ENCODE measurements at regions not wholly inside any gene's neighbourhood (a gene's known extent, or its start where the extent isn't known, plus 50 kb on each side); places are given as distances from the start of the nearest gene placed in this dataset.
"Not testable (repeated sequence)": the region's sequence is repeated elsewhere in the genome, so short reads cannot be mapped to it uniquely, and the experiment has no call there.

GRCh38 chr12:46548605-46549071 lies 176.1 kb upstream of the SLC38A2 start:
- ChIA-PET POLR2A (ENCODE audit: low non-redundant PET) (interaction anchor here (0.6 to 0.9 kb wide), 3 partner anchors 108 to 162 kb away, joined by 3 to 4 read pairs (median 3); no protein-coding TSS in a partner anchor), CTCF (no interaction called here)
- DNase-seq (ENCODE audit: low spot score): peak; percentile 67
- no peaks in the 10 kb centered on the region for H3K9me3 ChIP-seq (ENCODE audit: low read depth, low read length, poor library complexity, severe bottlenecking)
- intact Hi-C loops (cut with micrococcal nuclease; ENCODE audit: unreplicated experiment): loop anchor here (2.0 to 5.0 kb wide), 2 partner anchors 71 to 176 kb away; partner anchors contain the start of gene SLC38A2
- no peaks in the 10 kb centered on the region for H3K27me3 ChIP-seq (replicated peaks; ENCODE audit: insufficient read depth, low read depth, low read length, poor library complexity)
- peak overlapping the region; percentile 87 for H3K27ac ChIP-seq (ENCODE audit: low read depth, low read length, poor library complexity, severe bottlenecking)
- peaks cover 68% of the 10 kb centered on the region for H3K4me1 ChIP-seq (ENCODE audit: insufficient read depth, low read length, poor library complexity, severe bottlenecking)
- H3K4me3 ChIP-seq (ENCODE audit: low read depth, low read length, poor library complexity, severe bottlenecking): no peak overlapping the region
- TF ChIP-seq CTCF (conservative IDR thresholded peaks at IDR 0.05; ENCODE audit: low read depth, low read length) (no peak), EZH2 (IDR thresholded peaks at IDR 0.05; ENCODE audit: borderline replicate concordance, low read depth, low read length, poor library complexity, severe bottlenecking) (no peak)
- BruUV-seq (replicated peaks): no TSS peak
- H3K36me3 ChIP-seq (ENCODE audit: insufficient read depth, low read length, poor library complexity, severe bottlenecking): no peaks in the 10 kb centered on the region

GRCh38 chr12:46547421-46548354 lies 175.1 kb upstream of the SLC38A2 start:
- TF ChIP-seq EZH2 (IDR thresholded peaks at IDR 0.05; ENCODE audit: borderline replicate concordance, low read depth, low read length, poor library complexity, severe bottlenecking) (no peak), CTCF (conservative IDR thresholded peaks at IDR 0.05; ENCODE audit: low read depth, low read length) (no peak)
- DNase-seq (ENCODE audit: low spot score): peak; percentile 84
- ChIA-PET POLR2A (ENCODE audit: low non-redundant PET) (no interaction called here), CTCF (no interaction called here)
- Histone ChIP-seq H3K27me3 (replicated peaks; ENCODE audit: insufficient read depth, low read depth, low read length, poor library complexity) (no peaks in the 10 kb centered on the region), H3K27ac (ENCODE audit: low read depth, low read length, poor library complexity, severe bottlenecking) (peak overlapping the region; percentile 87), H3K36me3 (ENCODE audit: insufficient read depth, low read length, poor library complexity, severe bottlenecking) (no peaks in the 10 kb centered on the region), H3K4me3 (ENCODE audit: low read depth, low read length, poor library complexity, severe bottlenecking) (no peak overlapping the region), H3K4me1 (ENCODE audit: insufficient read depth, low read length, poor library complexity, severe bottlenecking) (peaks cover 59% of the 10 kb centered on the region), H3K9me3 (ENCODE audit: low read depth, low read length, poor library complexity, severe bottlenecking) (no peaks in the 10 kb centered on the region)
- BruUV-seq (replicated peaks): no TSS peak
- intact Hi-C loops (cut with micrococcal nuclease; ENCODE audit: unreplicated experiment): loop anchor here (2.0 to 5.0 kb wide), 2 partner anchors 70 to 175 kb away; partner anchors contain the start of gene SLC38A2

- H3K27me3 ChIP-seq (replicated peaks; ENCODE audit: insufficient read depth, low read depth, low read length, poor library complexity): no peaks in the 10 kb centered on the region
- peak overlapping the region; percentile 87 for H3K27ac ChIP-seq (ENCODE audit: low read depth, low read length, poor library complexity, severe bottlenecking)
- CTCF ChIA-PET: no interaction called here
- no TSS peak for BruUV-seq (replicated peaks)
- TF ChIP-seq EZH2 (IDR thresholded peaks at IDR 0.05; ENCODE audit: borderline replicate concordance, low read depth, low read length, poor library complexity, severe bottlenecking) (no peak), CTCF (conservative IDR thresholded peaks at IDR 0.05; ENCODE audit: low read depth, low read length) (no peak)
- no peak overlapping the region for H3K4me3 ChIP-seq (ENCODE audit: low read depth, low read length, poor library complexity, severe bottlenecking)
- H3K36me3 ChIP-seq (ENCODE audit: insufficient read depth, low read length, poor library complexity, severe bottlenecking): no peaks in the 10 kb centered on the region
- DNase-seq (ENCODE audit: low spot score): peak; percentile 64
- no peaks in the 10 kb centered on the region for H3K9me3 ChIP-seq (ENCODE audit: low read depth, low read length, poor library complexity, severe bottlenecking)
- peaks cover 54% of the 10 kb centered on the region for H3K4me1 ChIP-seq (ENCODE audit: insufficient read depth, low read length, poor library complexity, severe bottlenecking)
- intact Hi-C loops (cut with micrococcal nuclease; ENCODE audit: unreplicated experiment): loop anchor here (5.0 kb wide), 1 partner anchor 69 kb away; no protein-coding TSS in a partner anchor
- POLR2A ChIA-PET (ENCODE audit: low non-redundant PET): interaction anchor here (0.6 kb wide), 1 partner anchor 175 kb away, joined by 4 read pairs; no protein-coding TSS in a partner anchor
These were observed 174.2 kb upstream of the SLC38A2 start for GRCh38 chr12:46546634-46547273.

GRCh38 chr12:46543378-46543795 lies 170.8 kb upstream of the SLC38A2 start:
- H3K27me3 ChIP-seq (replicated peaks; ENCODE audit: insufficient read depth, low read depth, low read length, poor library complexity); H3K4me3 ChIP-seq (ENCODE audit: low read depth, low read length, poor library complexity, severe bottlenecking); H3K36me3 ChIP-seq (ENCODE audit: insufficient read depth, low read length, poor library complexity, severe bottlenecking); intact Hi-C loops (cut with micrococcal nuclease; ENCODE audit: unreplicated experiment); BruUV-seq (replicated peaks); H3K9me3 ChIP-seq (ENCODE audit: low read depth, low read length, poor library complexity, severe bottlenecking); DNase-seq (ENCODE audit: low spot score); H3K27ac ChIP-seq (ENCODE audit: low read depth, low read length, poor library complexity, severe bottlenecking); CTCF ChIA-PET: not testable (repeated sequence)
- H3K4me1 ChIP-seq (ENCODE audit: insufficient read depth, low read length, poor library complexity, severe bottlenecking): peaks cover 22% of the 10 kb centered on the region
- POLR2A ChIA-PET (ENCODE audit: low non-redundant PET): interaction anchor here (0.6 kb wide), 1 partner anchor 118 kb away, joined by 3 read pairs; no protein-coding TSS in a partner anchor
